HG03135 (cell line): ENCODE measurements at regions not wholly inside any gene's neighbourhood (a gene's known extent, or its start where the extent isn't known, plus 50 kb on each side); places are given as distances from the start of the nearest gene placed in this dataset.

Experiments
- ATAC-seq: cut with Tn5 transposase; IDR thresholded peaks from one replicate; pipeline ENCODE4 v1.9.1; 2021; ENCODE audit warnings: mild to moderate bottlenecking, moderate library complexity; ENCODE audit not compliant: unreplicated experiment

- no peak for ATAC-seq
Measured at GRCh38 chr2:150569761-150570160, 82.3 kb upstream of the RND3 start.

GRCh38 chr2:150567771-150568301 lies 80.4 kb upstream of the RND3 start:
- ATAC-seq = no peak

- no peak for ATAC-seq
Measured at GRCh38 chr2:150566289-150566688, 78.8 kb upstream of the RND3 start.

GRCh38 chr2:150561076-150561475 lies 73.6 kb upstream of the RND3 start:
- ATAC-seq = no peak

- no peak for ATAC-seq
Measured at GRCh38 chr2:150557020-150557600, 69.6 kb upstream of the RND3 start.

GRCh38 chr2:150555611-150556356 lies 68.3 kb upstream of the RND3 start:
- ATAC-seq = no peak

- no peak for ATAC-seq
Measured at GRCh38 chr2:150554046-150554445, 66.6 kb upstream of the RND3 start.

GRCh38 chr2:150552041-150552820 lies 64.8 kb upstream of the RND3 start:
- ATAC-seq = no peak

GRCh38 chr2:150549381-150549780 lies 61.9 kb upstream of the RND3 start:
- ATAC-seq = no peak

GRCh38 chr2:150548527-150548926 lies 61.1 kb upstream of the RND3 start:
- no peak for ATAC-seq

- no peak for ATAC-seq
Measured at GRCh38 chr2:150545916-150546315, 58.4 kb upstream of the RND3 start.

GRCh38 chr2:150544731-150545130 lies 57.3 kb upstream of the RND3 start:
- ATAC-seq = no peak

- no peak for ATAC-seq
Measured at GRCh38 chr2:150542692-150543091, 55.2 kb upstream of the RND3 start.

- ATAC-seq = no peak
Measured at GRCh38 chr2:150542172-150542571, 54.7 kb upstream of the RND3 start.

- no peak for ATAC-seq
Measured at GRCh38 chr2:150538651-150539201, 51.3 kb upstream of the RND3 start.
